AG04450 (cell line): ENCODE measurements at regions not wholly inside any gene's neighbourhood (a gene's known extent, or its start where the extent isn't known, plus 50 kb on each side); places are given as distances from the start of the nearest gene placed in this dataset.

Source experiments
- CTCF ChIA-PET: fragments of 300-600, 350-600 bp; formaldehyde crosslinking; extraction: SDS; loops from one replicate; lab custom pipeline; 2022; ENCODE audit warnings: antibody characterized with exemption, inconsistent platforms; lab: Charles Lee
- POLR2A ChIA-PET: fragments of 350-600 bp; formaldehyde crosslinking; extraction: SDS; loops from one replicate; lab custom pipeline; 2021; ENCODE audit warnings: antibody characterized with exemption, inconsistent platforms; lab: Yijun Ruan, JAX
- DNase-seq: peaks from one replicate; pipeline ENCODE4 v3.0.0-alpha.2; 2011; ENCODE audit warnings: low read depth, low spot score
- H3K27ac ChIP-seq: one replicate; pipeline ENCODE4 v1.5.1; 2012; ENCODE audit warnings: low read depth, low read length, control low read depth
- H3K27me3 ChIP-seq: one replicate; pipeline ENCODE4 v1.6.0; 2012; ENCODE audit warnings: low read length; ENCODE audit not compliant: control insufficient read depth, insufficient read depth
- H3K4me3 ChIP-seq: 2 replicates; pipeline ENCODE4 v1.5.1; 2011; ENCODE audit warnings: mild to moderate bottlenecking, low read depth, low read length, control low read depth
- H3K9me3 ChIP-seq: 2 replicates; pipeline ENCODE4 v1.5.1; 2012; ENCODE audit warnings: low read length; ENCODE audit not compliant: control insufficient read depth, insufficient read depth
- CTCF ChIP-seq: IDR thresholded peaks from 2 replicates; pipeline ENCODE4 v1.5.1; 2011; ENCODE audit warnings: low read depth, low read length, control low read depth, inconsistent platforms

GRCh38 chr9:107545036-107545435 is 55.5 kb upstream of the KLF4 start:
- Histone ChIP-seq H3K9me3 (no peaks in the 10 kb centered on the region), H3K27me3 (no peaks in the 10 kb centered on the region), H3K27ac (no peak overlapping the region), H3K4me3 (no peak overlapping the region)
- no peak for DNase-seq
- POLR2A ChIA-PET = no interaction called here
- CTCF ChIA-PET = no interaction called here
- TF ChIP-seq CTCF = no peak

DNA sequence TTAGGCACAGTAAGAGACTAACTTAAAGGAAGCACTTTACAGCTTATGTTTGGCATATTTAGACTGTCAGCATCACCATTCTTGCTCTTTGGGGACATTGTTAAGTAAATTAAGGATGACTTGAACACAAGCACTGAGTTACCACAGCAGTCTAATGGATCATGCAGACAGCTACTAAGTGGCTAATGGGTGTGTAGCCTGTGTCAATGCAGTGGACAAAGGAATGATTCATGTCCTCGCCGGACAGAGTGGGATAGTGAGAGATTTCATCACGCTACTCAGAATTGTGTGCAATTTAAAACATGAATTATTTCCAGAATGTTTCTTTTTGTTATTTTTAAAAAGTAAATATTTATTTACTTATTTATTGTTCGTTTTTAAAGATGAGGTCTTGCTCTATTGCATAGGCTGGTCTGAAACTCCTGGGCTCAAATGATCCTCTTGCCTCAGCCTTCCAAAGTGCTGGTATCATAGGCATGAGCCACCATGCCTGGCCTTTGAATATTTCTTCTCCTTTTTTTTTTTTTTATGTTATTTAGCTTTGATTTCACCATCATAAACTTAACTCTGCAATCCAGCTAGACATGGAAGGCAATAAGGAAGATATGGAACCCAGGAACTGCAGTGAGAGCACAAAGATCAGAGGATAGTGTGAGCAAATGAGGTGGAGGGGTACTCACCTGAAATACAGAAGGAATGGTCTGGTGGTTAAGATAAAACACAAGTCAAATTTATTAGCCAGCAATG is 53.0 kb upstream of the KLF4 start:
- ChIA-PET CTCF (no interaction called here), POLR2A (no interaction called here)
- TF ChIP-seq CTCF = no peak
- H3K27ac ChIP-seq = no peak overlapping the region
- no peaks in the 10 kb centered on the region for H3K9me3 ChIP-seq
- no peak overlapping the region for H3K4me3 ChIP-seq
- H3K27me3 ChIP-seq = no peaks in the 10 kb centered on the region
- DNase-seq = no peak

- Histone ChIP-seq H3K27ac (no peak overlapping the region), H3K9me3 (no peaks in the 10 kb centered on the region), H3K4me3 (no peak overlapping the region), H3K27me3 (no peaks in the 10 kb centered on the region)
- ChIA-PET POLR2A (no interaction called here), CTCF (no interaction called here)
- no peak for DNase-seq
- no peak for TF ChIP-seq CTCF
These were observed 52.0 kb upstream of the KLF4 start for GRCh38 chr9:107541523-107541922.

- Histone ChIP-seq H3K27me3 (no peaks in the 10 kb centered on the region), H3K9me3 (no peaks in the 10 kb centered on the region), H3K27ac (no peak overlapping the region), H3K4me3 (no peak overlapping the region)
- POLR2A ChIA-PET = interaction anchor here (0.7 kb wide), 1 partner anchor 167 kb away, joined by 5 read pairs; no protein-coding TSS in a partner anchor
- CTCF ChIA-PET = no interaction called here
- no peak for TF ChIP-seq CTCF
- DNase-seq = no peak
These were observed 50.6 kb upstream of the KLF4 start for GRCh38 chr9:107540164-107540561.

DNA sequence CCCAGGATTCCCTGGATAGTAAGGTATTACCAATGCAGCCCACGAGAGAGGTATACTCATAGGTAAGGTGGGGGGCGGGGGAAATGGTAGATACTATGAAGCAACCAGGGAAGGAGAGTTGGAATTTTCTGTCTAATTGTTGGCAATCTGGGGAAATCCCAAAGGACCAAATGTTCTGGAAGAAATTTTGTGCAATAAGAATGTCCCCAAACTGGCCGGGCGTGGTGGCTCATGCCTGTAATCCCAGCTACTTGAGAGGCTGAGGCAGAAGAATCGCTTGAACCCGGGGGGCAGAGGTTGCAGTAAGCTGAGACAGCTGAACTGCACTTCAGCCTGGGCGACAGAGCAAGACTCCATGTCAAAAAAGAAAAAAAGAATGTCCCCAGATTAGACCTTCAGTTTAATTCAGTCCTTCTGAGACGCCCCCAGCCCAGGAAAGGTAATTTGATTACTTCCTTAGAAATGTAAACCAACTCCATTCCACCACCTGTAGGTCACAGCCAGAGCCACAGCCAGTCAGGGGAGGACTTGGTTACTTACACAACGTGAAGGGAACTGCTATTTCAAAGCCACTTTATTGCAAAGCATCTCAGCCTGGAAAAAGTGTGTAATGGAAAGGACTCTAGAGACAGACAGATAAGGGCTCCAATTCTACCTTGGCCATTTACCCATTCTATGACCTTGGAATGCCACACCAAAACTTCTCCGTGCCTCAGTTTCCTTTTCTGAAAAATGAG is 50.0 kb upstream of the KLF4 start:
- Histone ChIP-seq H3K27ac (no peak overlapping the region), H3K4me3 (no peak overlapping the region), H3K27me3 (no peaks in the 10 kb centered on the region), H3K9me3 (no peaks in the 10 kb centered on the region; the same call in 1 of the 2 replicates)
- ChIA-PET POLR2A (no interaction called here), CTCF (no interaction called here)
- no peak for TF ChIP-seq CTCF
- DNase-seq = no peak
